SK-N-SH treated with all-trans-retinoic acid at 6 μM for 48 hours (cell line): ENCODE measurements at regions not wholly inside any gene's neighbourhood (a gene's known extent, or its start where the extent isn't known, plus 50 kb on each side); places are given as distances from the start of the nearest gene placed in this dataset.

ENCODE experiments used
- ATAC-seq: fragments of 200-7000 bp; cut with Tn5 transposase; 3 replicates; pipeline ENCODE4 v1.9.1; 2020; ENCODE audit warnings: mild to moderate bottlenecking, moderate library complexity
- ARNTL ChIP-seq: fragments of 450-650 bp; formaldehyde crosslinking; IDR thresholded peaks from 2 replicates; pipeline ENCODE4 v1.5.0; 2020; ENCODE audit warnings: low read depth, mild to moderate bottlenecking, moderate library complexity, borderline replicate concordance
- BACH2 ChIP-seq: fragments of 250-450 bp; sonication (Bioruptor Pico); IDR thresholded peaks from 2 replicates; pipeline ENCODE4 v1.9.0; 2021; ENCODE audit warnings: mild to moderate bottlenecking, borderline replicate concordance
- CREB5 ChIP-seq: fragments of 250-450 bp; sonication (Bioruptor Pico); IDR thresholded peaks from 2 replicates; pipeline ENCODE4 v1.5.1; 2020; ENCODE audit warnings: low read depth, mild to moderate bottlenecking, moderate library complexity
- ESRRG ChIP-seq: fragments of 250-450 bp; sonication (Bioruptor Pico); IDR thresholded peaks from 2 replicates; pipeline ENCODE4 v1.6.1; 2021; ENCODE audit warnings: mild to moderate bottlenecking
- GLIS3 ChIP-seq: fragments of 250-450 bp; sonication (Bioruptor Pico); IDR thresholded peaks from 2 replicates; pipeline ENCODE4 v1.5.0; 2020; ENCODE audit warnings: mild to moderate bottlenecking, moderate library complexity
- ISL1 ChIP-seq: fragments of 250-450 bp; sonication (Bioruptor Pico); IDR thresholded peaks from 2 replicates; pipeline ENCODE4 v2.1.2; 2022; ENCODE audit warnings: mild to moderate bottlenecking, moderate library complexity
- OSR1 ChIP-seq: fragments of 250-450 bp; sonication (Bioruptor Pico); IDR thresholded peaks from 2 replicates; pipeline ENCODE4 v1.8.0; 2022; ENCODE audit warnings: moderate library complexity, mild to moderate bottlenecking, inconsistent platforms
- POU6F1 ChIP-seq: fragments of 250-450 bp; sonication (Bioruptor Pico); IDR thresholded peaks from 2 replicates; pipeline ENCODE4 v1.8.0; 2021; ENCODE audit warnings: low read depth, mild to moderate bottlenecking, moderate library complexity, borderline replicate concordance
- PPARA ChIP-seq: fragments of 250-450 bp; sonication (Bioruptor Pico); IDR thresholded peaks from 2 replicates; pipeline ENCODE4 v1.5.0; 2020; ENCODE audit warnings: mild to moderate bottlenecking, borderline replicate concordance
- RARB ChIP-seq: fragments of 250-450 bp; sonication (Bioruptor Pico); IDR thresholded peaks from 2 replicates; pipeline ENCODE4 v1.8.0; 2021; ENCODE audit warnings: mild to moderate bottlenecking, moderate library complexity
- SNAI2 ChIP-seq: fragments of 250-450 bp; sonication (Bioruptor Pico); IDR thresholded peaks from 2 replicates; pipeline ENCODE4 v1.5.0; 2020; ENCODE audit warnings: mild to moderate bottlenecking, moderate library complexity
- TCF4 ChIP-seq: fragments of 250-450 bp; sonication (Bioruptor Pico); IDR thresholded peaks from 2 replicates; pipeline ENCODE4 v1.8.0; 2021; ENCODE audit warnings: mild to moderate bottlenecking, moderate library complexity, borderline replicate concordance
- TOX ChIP-seq: fragments of 250-450 bp; sonication (Bioruptor Pico); IDR thresholded peaks from 2 replicates; pipeline ENCODE4 v1.8.0; 2021; ENCODE audit warnings: mild to moderate bottlenecking, moderate library complexity, borderline replicate concordance
- ZC3H10 ChIP-seq: fragments of 250-450 bp; sonication (Bioruptor Pico); IDR thresholded peaks from 2 replicates; pipeline ENCODE4 v1.5.1; 2021; ENCODE audit warnings: mild to moderate bottlenecking, moderate library complexity
- ZFP3 ChIP-seq: fragments of 250-450 bp; sonication (Bioruptor Pico); IDR thresholded peaks from 2 replicates; pipeline ENCODE4 v1.5.0; 2020; ENCODE audit warnings: mild to moderate bottlenecking, moderate library complexity
- ZFP30 ChIP-seq: fragments of 450-650 bp; formaldehyde crosslinking; IDR thresholded peaks from 2 replicates; pipeline ENCODE4 v1.5.0; 2022; ENCODE audit warnings: mild to moderate bottlenecking, moderate library complexity
- ZNF565 ChIP-seq: fragments of 450-650 bp; formaldehyde crosslinking; conservative IDR thresholded peaks from 2 replicates; pipeline ENCODE4 v1.5.0; 2020; ENCODE audit warnings: low read depth, mild to moderate bottlenecking, moderate library complexity
- ZNF70 ChIP-seq: fragments of 450-650 bp; formaldehyde crosslinking; IDR thresholded peaks from 2 replicates; pipeline ENCODE4 v1.5.0; 2020; ENCODE audit warnings: mild to moderate bottlenecking, moderate library complexity
- ZNF8 ChIP-seq: fragments of 450-650 bp; formaldehyde crosslinking; IDR thresholded peaks from 2 replicates; pipeline ENCODE4 v1.5.0; 2020; ENCODE audit warnings: mild to moderate bottlenecking, moderate library complexity
- TF ChIP-seq, protein P1 (sequence below): fragments of 250-450 bp; sonication (Bioruptor Pico); IDR thresholded peaks from 2 replicates; pipeline ENCODE4 v1.5.1; 2021; ENCODE audit warnings: mild to moderate bottlenecking, moderate library complexity
- TF ChIP-seq, protein P2 (sequence below): fragments of 250-450 bp; sonication (Bioruptor Pico); IDR thresholded peaks from 2 replicates; pipeline ENCODE4 v1.5.0; 2020; ENCODE audit warnings: mild to moderate bottlenecking, moderate library complexity
- TF ChIP-seq, protein P3 (sequence below): fragments of 250-450 bp; sonication (Bioruptor Pico); IDR thresholded peaks from 2 replicates; pipeline ENCODE4 v1.8.0; 2020; ENCODE audit warnings: mild to moderate bottlenecking, moderate library complexity, borderline replicate concordance

- no peak for ATAC-seq
- no peak for TF ChIP-seq ZFP30
- no peak for TF ChIP-seq ESRRG
- no peak for TF ChIP-seq ISL1 (CRISPR knock-in tag)
- no peak for TF ChIP-seq PPARA (CRISPR knock-in tag)
- TF ChIP-seq TCF4: no peak
- TF ChIP-seq CREB5 (CRISPR knock-in tag): no peak
- TF ChIP-seq ZC3H10 (CRISPR knock-in tag): no peak
- TF ChIP-seq GLIS3 (CRISPR knock-in tag): no peak
- no peak for TF ChIP-seq TOX (CRISPR knock-in tag)
- TF ChIP-seq ARNTL (CRISPR knock-in tag): no peak
- no peak for TF ChIP-seq ZFP3 (CRISPR knock-in tag)
- no peak for TF ChIP-seq ZNF70
- TF ChIP-seq, protein P1, sequence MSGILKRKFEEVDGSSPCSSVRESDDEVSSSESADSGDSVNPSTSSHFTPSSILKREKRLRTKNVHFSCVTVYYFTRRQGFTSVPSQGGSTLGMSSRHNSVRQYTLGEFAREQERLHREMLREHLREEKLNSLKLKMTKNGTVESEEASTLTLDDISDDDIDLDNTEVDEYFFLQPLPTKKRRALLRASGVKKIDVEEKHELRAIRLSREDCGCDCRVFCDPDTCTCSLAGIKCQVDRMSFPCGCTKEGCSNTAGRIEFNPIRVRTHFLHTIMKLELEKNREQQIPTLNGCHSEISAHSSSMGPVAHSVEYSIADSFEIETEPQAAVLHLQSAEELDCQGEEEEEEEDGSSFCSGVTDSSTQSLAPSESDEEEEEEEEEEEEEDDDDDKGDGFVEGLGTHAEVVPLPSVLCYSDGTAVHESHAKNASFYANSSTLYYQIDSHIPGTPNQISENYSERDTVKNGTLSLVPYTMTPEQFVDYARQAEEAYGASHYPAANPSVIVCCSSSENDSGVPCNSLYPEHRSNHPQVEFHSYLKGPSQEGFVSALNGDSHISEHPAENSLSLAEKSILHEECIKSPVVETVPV (CRISPR knock-in tag): no peak
- TF ChIP-seq OSR1 (CRISPR knock-in tag): no peak
- TF ChIP-seq, protein P2, sequence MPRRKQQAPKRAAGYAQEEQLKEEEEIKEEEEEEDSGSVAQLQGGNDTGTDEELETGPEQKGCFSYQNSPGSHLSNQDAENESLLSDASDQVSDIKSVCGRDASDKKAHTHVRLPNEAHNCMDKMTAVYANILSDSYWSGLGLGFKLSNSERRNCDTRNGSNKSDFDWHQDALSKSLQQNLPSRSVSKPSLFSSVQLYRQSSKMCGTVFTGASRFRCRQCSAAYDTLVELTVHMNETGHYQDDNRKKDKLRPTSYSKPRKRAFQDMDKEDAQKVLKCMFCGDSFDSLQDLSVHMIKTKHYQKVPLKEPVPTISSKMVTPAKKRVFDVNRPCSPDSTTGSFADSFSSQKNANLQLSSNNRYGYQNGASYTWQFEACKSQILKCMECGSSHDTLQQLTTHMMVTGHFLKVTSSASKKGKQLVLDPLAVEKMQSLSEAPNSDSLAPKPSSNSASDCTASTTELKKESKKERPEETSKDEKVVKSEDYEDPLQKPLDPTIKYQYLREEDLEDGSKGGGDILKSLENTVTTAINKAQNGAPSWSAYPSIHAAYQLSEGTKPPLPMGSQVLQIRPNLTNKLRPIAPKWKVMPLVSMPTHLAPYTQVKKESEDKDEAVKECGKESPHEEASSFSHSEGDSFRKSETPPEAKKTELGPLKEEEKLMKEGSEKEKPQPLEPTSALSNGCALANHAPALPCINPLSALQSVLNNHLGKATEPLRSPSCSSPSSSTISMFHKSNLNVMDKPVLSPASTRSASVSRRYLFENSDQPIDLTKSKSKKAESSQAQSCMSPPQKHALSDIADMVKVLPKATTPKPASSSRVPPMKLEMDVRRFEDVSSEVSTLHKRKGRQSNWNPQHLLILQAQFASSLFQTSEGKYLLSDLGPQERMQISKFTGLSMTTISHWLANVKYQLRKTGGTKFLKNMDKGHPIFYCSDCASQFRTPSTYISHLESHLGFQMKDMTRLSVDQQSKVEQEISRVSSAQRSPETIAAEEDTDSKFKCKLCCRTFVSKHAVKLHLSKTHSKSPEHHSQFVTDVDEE: no peak
- no peak for TF ChIP-seq RARB
- TF ChIP-seq, protein P3, sequence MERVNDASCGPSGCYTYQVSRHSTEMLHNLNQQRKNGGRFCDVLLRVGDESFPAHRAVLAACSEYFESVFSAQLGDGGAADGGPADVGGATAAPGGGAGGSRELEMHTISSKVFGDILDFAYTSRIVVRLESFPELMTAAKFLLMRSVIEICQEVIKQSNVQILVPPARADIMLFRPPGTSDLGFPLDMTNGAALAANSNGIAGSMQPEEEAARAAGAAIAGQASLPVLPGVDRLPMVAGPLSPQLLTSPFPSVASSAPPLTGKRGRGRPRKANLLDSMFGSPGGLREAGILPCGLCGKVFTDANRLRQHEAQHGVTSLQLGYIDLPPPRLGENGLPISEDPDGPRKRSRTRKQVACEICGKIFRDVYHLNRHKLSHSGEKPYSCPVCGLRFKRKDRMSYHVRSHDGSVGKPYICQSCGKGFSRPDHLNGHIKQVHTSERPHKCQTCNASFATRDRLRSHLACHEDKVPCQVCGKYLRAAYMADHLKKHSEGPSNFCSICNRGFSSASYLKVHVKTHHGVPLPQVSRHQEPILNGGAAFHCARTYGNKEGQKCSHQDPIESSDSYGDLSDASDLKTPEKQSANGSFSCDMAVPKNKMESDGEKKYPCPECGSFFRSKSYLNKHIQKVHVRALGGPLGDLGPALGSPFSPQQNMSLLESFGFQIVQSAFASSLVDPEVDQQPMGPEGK (CRISPR knock-in tag): no peak
- TF ChIP-seq, all 23 proteins: peak for 0
Observed at GRCh38 chr3:115361806-115362205, 214.7 kb upstream of the ZBTB20 start.

DNA sequence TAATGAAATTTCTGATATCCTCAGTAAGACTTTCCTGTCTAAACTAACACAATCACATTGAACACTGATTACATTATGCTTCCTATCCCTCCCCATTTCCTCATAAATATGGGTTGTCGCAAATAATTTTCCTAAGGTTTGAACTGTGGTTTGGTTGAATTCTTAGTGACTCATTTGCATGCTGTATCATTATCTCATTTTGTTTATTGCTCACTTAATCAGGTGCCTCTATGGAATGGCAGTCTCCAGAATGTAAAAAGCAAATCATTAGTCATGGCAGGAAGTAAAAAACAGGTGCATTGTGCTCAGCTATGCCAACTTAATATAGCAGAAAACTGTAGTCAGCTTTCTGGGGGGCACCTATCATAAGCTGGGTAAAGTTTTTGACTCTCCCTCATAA, 216.0 kb upstream of the ZBTB20 start:
- no peak for ATAC-seq
- no peak for TF ChIP-seq ARNTL (CRISPR knock-in tag)
- no peak for TF ChIP-seq ZNF565 (CRISPR knock-in tag)
- TF ChIP-seq, protein P3 (CRISPR knock-in tag): no peak
- no peak for TF ChIP-seq ZNF8 (CRISPR knock-in tag)
- TF ChIP-seq TOX (CRISPR knock-in tag): no peak
- no peak for TF ChIP-seq ZC3H10 (CRISPR knock-in tag)
- TF ChIP-seq PPARA (CRISPR knock-in tag): no peak
- no peak for TF ChIP-seq ZNF70
- TF ChIP-seq OSR1 (CRISPR knock-in tag): no peak
- no peak for TF ChIP-seq RARB
- TF ChIP-seq ESRRG: no peak
- TF ChIP-seq ZFP30: no peak
- no peak for TF ChIP-seq BACH2 (CRISPR knock-in tag)
- TF ChIP-seq GLIS3 (CRISPR knock-in tag): no peak
- TF ChIP-seq TCF4: no peak
- TF ChIP-seq, protein P2: no peak
- no peak for TF ChIP-seq ISL1 (CRISPR knock-in tag)
- no peak for TF ChIP-seq SNAI2 (CRISPR knock-in tag)
- TF ChIP-seq POU6F1: no peak
